ENCODE measurements at regions not wholly inside any gene's neighbourhood (a gene's known extent, or its start where the extent isn't known, plus 50 kb on each side); places are given as distances from the start of the nearest gene placed in this dataset.

GRCh38 chr3:178084938-178085816, 451.1 kb upstream of the KCNMB2 start:
- TF ChIP-seq CTCF (IDR thresholded peaks at IDR 0.05; ENCODE audit: low read depth, low read length, poor library complexity, severe bottlenecking) (no peak), EZH2phosphoT487 (IDR thresholded peaks at IDR 0.05; ENCODE audit: borderline replicate concordance, low read length) (no peak)
